SH-SY5Y (cell line): ENCODE measurements at regions not wholly inside any gene's neighbourhood (a gene's known extent, or its start where the extent isn't known, plus 50 kb on each side); places are given as distances from the start of the nearest gene placed in this dataset.

Source experiments
- GATA2 ChIP-seq: IDR thresholded peaks from 2 replicates; pipeline ENCODE4 v1.6.1; 2011; ENCODE audit warnings: mild to moderate bottlenecking, low read depth, low read length
- GATA3 ChIP-seq: IDR thresholded peaks from 2 replicates; pipeline ENCODE4 v1.6.1; 2011; ENCODE audit warnings: low read depth, mild to moderate bottlenecking, low read length, moderate library complexity

DNA sequence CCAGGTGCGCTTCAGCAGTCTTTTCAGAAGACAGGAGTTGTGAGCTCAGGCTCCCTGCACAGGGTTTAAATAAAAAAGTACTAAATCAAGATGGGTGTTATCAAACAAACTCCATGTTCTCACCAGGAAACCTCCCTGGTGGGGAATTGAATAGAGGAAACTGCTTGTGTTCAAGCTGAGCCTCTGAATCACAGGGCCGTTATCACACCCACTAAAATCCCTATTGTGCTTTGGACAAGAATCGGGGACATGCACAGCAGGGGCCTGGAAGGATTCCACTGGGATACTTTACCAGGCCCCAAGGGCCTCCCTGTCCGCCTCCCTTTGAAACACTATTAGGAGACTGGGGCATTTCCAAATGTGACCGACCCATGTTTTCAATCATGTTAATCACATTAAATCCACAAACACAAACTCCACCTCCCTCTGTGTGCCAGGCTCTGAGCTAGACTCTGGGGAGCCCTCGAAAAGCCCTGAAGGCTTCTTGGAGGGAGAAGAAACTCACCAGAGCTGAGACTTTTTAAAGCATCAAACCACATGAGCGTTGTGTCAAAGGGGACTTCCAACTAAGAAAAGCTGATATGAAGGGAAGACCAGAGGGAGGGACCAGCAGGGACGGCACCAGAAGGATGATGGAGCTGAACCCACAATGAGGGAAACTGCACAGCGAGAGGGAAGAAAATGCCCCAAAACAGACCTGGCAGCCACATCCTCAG, 458.7 kb upstream of the ID2 start:
- TF ChIP-seq GATA3 (no peak), GATA2 (no peak)
